OCI-LY7 (cell line): ENCODE measurements at regions not wholly inside any gene's neighbourhood (a gene's known extent, or its start where the extent isn't known, plus 50 kb on each side); places are given as distances from the start of the nearest gene placed in this dataset.
"Not testable (repeated sequence)": the region's sequence is repeated elsewhere in the genome, so short reads cannot be mapped to it uniquely, and the experiment has no call there.

Experiments
- BruUV-seq: library from RNA; stranded (reverse); fragments of 400-500 nt; replicated peaks from 2 replicates; lab custom pipeline; 2021; lab: Mats Ljungman, UMichigan
- CTCF ChIA-PET: fragments of 300-600 bp; sonication (Branson Sonifier 250); formaldehyde crosslinking; loops from one replicate; lab custom pipeline; 2022; ENCODE audit warnings: antibody characterized with exemption; ENCODE audit not compliant: unreplicated experiment; lab: Charles Lee
- POLR2A ChIA-PET: fragments of 300-600 bp; sonication (Branson Sonifier 250); formaldehyde crosslinking; loops from one replicate; lab custom pipeline; 2022; ENCODE audit warnings: antibody characterized with exemption; lab: Charles Lee
- DNase-seq: peaks from one replicate; pipeline ENCODE4 v3.0.0-alpha.2; 2015; ENCODE audit warnings: low spot score
- H2AFZ ChIP-seq: fragments of 200-600 bp; sonication (generic), shearing (Covaris generic); 2 replicates; pipeline ENCODE4 v1.6.1; 2014; ENCODE audit warnings: mild to moderate bottlenecking, antibody characterized with exemption, low read length, moderate library complexity
- H3K27ac ChIP-seq: fragments of 200-600 bp; sonication (generic); 2 replicates; pipeline ENCODE4 v1.5.1; 2014; ENCODE audit warnings: mixed run types, low read depth, mild to moderate bottlenecking, moderate library complexity, low read length, inconsistent platforms; ENCODE audit not compliant: poor library complexity, severe bottlenecking
- H3K36me3 ChIP-seq: fragments of 200-600 bp; sonication (generic); 2 replicates; pipeline ENCODE4 v1.6.1; 2014; ENCODE audit warnings: mild to moderate bottlenecking, antibody characterized with exemption, low read length, moderate library complexity, mixed read lengths; ENCODE audit not compliant: insufficient read depth
- H3K4me1 ChIP-seq: fragments of 200-600 bp; sonication (generic); 2 replicates; pipeline ENCODE4 v1.5.1; 2014; ENCODE audit warnings: mild to moderate bottlenecking, low read length; ENCODE audit not compliant: insufficient read depth, poor library complexity, severe bottlenecking
- H3K4me2 ChIP-seq: fragments of 200-600 bp; sonication (generic); 2 replicates; pipeline ENCODE4 v1.6.1; 2014; ENCODE audit warnings: mild to moderate bottlenecking, low read length
- H3K4me3 ChIP-seq: fragments of 200-600 bp; sonication (generic); 2 replicates; pipeline ENCODE4 v1.5.1; 2014; ENCODE audit warnings: mild to moderate bottlenecking, low read depth, low read length; ENCODE audit not compliant: poor library complexity, severe bottlenecking
- H3K79me2 ChIP-seq: fragments of 200-600 bp; sonication (generic); 2 replicates; pipeline ENCODE4 v1.6.1; 2016; ENCODE audit warnings: low read depth, mild to moderate bottlenecking, low read length, moderate library complexity, mixed read lengths; ENCODE audit not compliant: insufficient read depth
- H3K9me2 ChIP-seq: fragments of 200-600 bp; sonication (generic); 2 replicates; pipeline ENCODE4 v1.6.1; 2016; ENCODE audit warnings: mild to moderate bottlenecking, low read length, mixed read lengths; ENCODE audit not compliant: insufficient read depth
- H3K9me3 ChIP-seq: fragments of 200-600 bp; sonication (generic); 2 replicates; pipeline ENCODE4 v1.6.1; 2014; ENCODE audit warnings: mild to moderate bottlenecking, mixed run types, low read length, mixed read lengths
- H4K20me1 ChIP-seq: fragments of 200-600 bp; sonication (generic); 2 replicates; pipeline ENCODE4 v1.6.1; 2014; ENCODE audit warnings: mild to moderate bottlenecking, antibody characterized with exemption, low read length, moderate library complexity, mixed read lengths; ENCODE audit not compliant: insufficient read depth
- CTCF ChIP-seq: fragments of 200-600 bp; sonication (generic); conservative IDR thresholded peaks from 2 replicates; pipeline ENCODE4 v1.5.1; 2014; ENCODE audit warnings: mild to moderate bottlenecking, antibody characterized with exemption, low read length, moderate library complexity, mixed read lengths
- EZH2phosphoT487 ChIP-seq: fragments of 200-600 bp; sonication (generic); IDR thresholded peaks from 2 replicates; pipeline ENCODE4 v1.6.1; 2018; ENCODE audit warnings: low read depth, borderline replicate concordance, mild to moderate bottlenecking, mixed run types, antibody characterized with exemption, low read length, moderate library complexity, mixed read lengths
- intact Hi-C: fragments of 100-400 bp; cut with micrococcal nuclease; formaldehyde crosslinking; loops from one replicate; pipeline ENCODE4 v1.10.0; 2022; ENCODE audit not compliant: unreplicated experiment

- Histone ChIP-seq H3K4me1 (no peaks in the 10 kb centered on the region), H3K9me2 (no peaks in the 10 kb centered on the region), H3K36me3 (no peaks in the 10 kb centered on the region), H2AFZ (no peak overlapping the region), H3K27ac (no peak overlapping the region), H3K4me3 (no peak overlapping the region), H4K20me1 (no peaks in the 10 kb centered on the region), H3K9me3 (no peaks in the 10 kb centered on the region), H3K4me2 (no peak overlapping the region), H3K79me2 (no peaks in the 10 kb centered on the region)
- CTCF ChIA-PET = no interaction called here
- POLR2A ChIA-PET = no interaction called here
- intact Hi-C loops = no loop called here
- no peak for DNase-seq
- no TSS peak for BruUV-seq
- TF ChIP-seq CTCF (no peak), EZH2phosphoT487 (no peak)
Measured at GRCh38 chr6:114879693-114880092, 536.9 kb upstream of the HS3ST5 start.

GRCh38 chr6:114878091-114878490, 535.3 kb upstream of the HS3ST5 start:
- DNase-seq = no peak
- CTCF ChIA-PET = no interaction called here
- no peaks in the 10 kb centered on the region for H3K36me3 ChIP-seq
- H3K9me3 ChIP-seq = no peaks in the 10 kb centered on the region
- H3K4me2 ChIP-seq = no peak overlapping the region
- no peak overlapping the region for H3K27ac ChIP-seq
- H3K4me3 ChIP-seq = no peak overlapping the region
- POLR2A ChIA-PET = no interaction called here
- no peaks in the 10 kb centered on the region for H3K79me2 ChIP-seq
- no peak overlapping the region for H2AFZ ChIP-seq
- TF ChIP-seq EZH2phosphoT487 (no peak), CTCF (no peak)
- no peaks in the 10 kb centered on the region for H3K4me1 ChIP-seq
- intact Hi-C loops = no loop called here
- no peaks in the 10 kb centered on the region for H4K20me1 ChIP-seq
- no TSS peak for BruUV-seq
- no peaks in the 10 kb centered on the region for H3K9me2 ChIP-seq

- H3K9me3 ChIP-seq = no peaks in the 10 kb centered on the region
- H3K4me2 ChIP-seq = no peak overlapping the region
- no peak overlapping the region for H3K27ac ChIP-seq
- CTCF ChIA-PET = no interaction called here
- no peak for DNase-seq
- no peak for TF ChIP-seq EZH2phosphoT487
- TF ChIP-seq CTCF = no peak
- no TSS peak for BruUV-seq
- H3K9me2 ChIP-seq = no peaks in the 10 kb centered on the region
- H3K36me3 ChIP-seq = no peaks in the 10 kb centered on the region
- no peaks in the 10 kb centered on the region for H3K4me1 ChIP-seq
- intact Hi-C loops = no loop called here
- no peak overlapping the region for H2AFZ ChIP-seq
- no peaks in the 10 kb centered on the region for H3K79me2 ChIP-seq
- no peak overlapping the region for H3K4me3 ChIP-seq
- POLR2A ChIA-PET = no interaction called here
- no peaks in the 10 kb centered on the region for H4K20me1 ChIP-seq
Measured at GRCh38 chr6:114874410-114874809, 531.6 kb upstream of the HS3ST5 start.

GRCh38 chr6:114865506-114865905, 522.7 kb upstream of the HS3ST5 start:
- intact Hi-C loops, H3K27ac ChIP-seq, H3K9me2 ChIP-seq, BruUV-seq, H3K36me3 ChIP-seq, H3K79me2 ChIP-seq, H3K4me1 ChIP-seq, CTCF ChIA-PET, H3K4me2 ChIP-seq, H4K20me1 ChIP-seq, H3K4me3 ChIP-seq, DNase-seq, H3K9me3 ChIP-seq, H2AFZ ChIP-seq: not testable (repeated sequence)
- POLR2A ChIA-PET = interaction anchor here (0.5 to 0.7 kb wide), 2 partner anchors 56 to 97 kb away, joined by 3 read pairs; no protein-coding TSS in a partner anchor
